Stimulated activated CD4-positive, alpha-beta T cell treated with anti-CD3 and anti-CD28 coated beads, Interleukin-4, amount 100 ng/mL, for 1 hour (primary cell): ENCODE measurements at regions not wholly inside any gene's neighbourhood (a gene's known extent, or its start where the extent isn't known, plus 50 kb on each side); places are given as distances from the start of the nearest gene placed in this dataset.
"Not testable (repeated sequence)": the region's sequence is repeated elsewhere in the genome, so short reads cannot be mapped to it uniquely, and the experiment has no call there.

Source experiments
- DNase-seq: peaks from one replicate; pipeline ENCODE4 v3.0.0-alpha.2; 2020

GRCh38 chr7:85392326-85392725 lies 205.5 kb upstream of the SEMA3D start:
- no peak for DNase-seq

- no peak for DNase-seq
Observed at GRCh38 chr7:85386460-85386859, 199.6 kb upstream of the SEMA3D start.

- no peak for DNase-seq
Observed at GRCh38 chr7:85384392-85384791, 197.5 kb upstream of the SEMA3D start.

GRCh38 chr7:85381212-85381611 lies 194.4 kb upstream of the SEMA3D start:
- no peak for DNase-seq

GRCh38 chr7:85376589-85376988 lies 189.7 kb upstream of the SEMA3D start:
- no peak for DNase-seq

- DNase-seq: no peak
Observed at GRCh38 chr7:85356916-85357315, 170.1 kb upstream of the SEMA3D start.

- no peak for DNase-seq
Observed at GRCh38 chr7:85343484-85343883, 156.6 kb upstream of the SEMA3D start.

GRCh38 chr7:85342781-85343180 lies 155.9 kb upstream of the SEMA3D start:
- no peak for DNase-seq

- DNase-seq: no peak
Observed at GRCh38 chr7:85341973-85342372, 155.1 kb upstream of the SEMA3D start.

- no peak for DNase-seq
Observed at GRCh38 chr7:85341121-85341520, 154.3 kb upstream of the SEMA3D start.

- no peak for DNase-seq
Observed at GRCh38 chr7:85336086-85336485, 149.2 kb upstream of the SEMA3D start.

- DNase-seq: not testable (repeated sequence)
Observed at GRCh38 chr7:85335113-85335512, 148.3 kb upstream of the SEMA3D start.

GRCh38 chr7:85328456-85328998 lies 141.7 kb upstream of the SEMA3D start:
- no peak for DNase-seq

- no peak for DNase-seq
Observed at GRCh38 chr7:85324145-85324799, 137.4 kb upstream of the SEMA3D start.

GRCh38 chr7:85322252-85322651 lies 135.4 kb upstream of the SEMA3D start:
- DNase-seq: no peak

GRCh38 chr7:85320699-85321476 lies 134.0 kb upstream of the SEMA3D start:
- DNase-seq: no peak

- no peak for DNase-seq
Observed at GRCh38 chr7:85316489-85316888, 129.6 kb upstream of the SEMA3D start.

- DNase-seq: no peak
Observed at GRCh38 chr7:85310301-85310700, 123.4 kb upstream of the SEMA3D start.

GRCh38 chr7:85306115-85306514 lies 119.3 kb upstream of the SEMA3D start:
- DNase-seq: no peak

GRCh38 chr7:85294176-85294575 lies 107.3 kb upstream of the SEMA3D start:
- no peak for DNase-seq

GRCh38 chr7:85292908-85293576 lies 106.2 kb upstream of the SEMA3D start:
- DNase-seq: no peak

- DNase-seq: no peak
Observed at GRCh38 chr7:85290269-85290668, 103.4 kb upstream of the SEMA3D start.

GRCh38 chr7:85289279-85289678 lies 102.4 kb upstream of the SEMA3D start:
- no peak for DNase-seq
